Left lobe of liver (tissue), 2 donors: ENCODE measurements at regions not wholly inside any gene's neighbourhood (a gene's known extent, or its start where the extent isn't known, plus 50 kb on each side); places are given as distances from the start of the nearest gene placed in this dataset.
A peak's percentile ranks its signal among the peaks of the same experiment; 100 is the strongest.

Experiments used
- ATAC-seq: fragments of 200-7000 bp; cut with Tn5 transposase; one replicate; pipeline ENCODE4 v1.9.1; 2020; ENCODE audit warnings: mild to moderate bottlenecking, moderate library complexity
- DNase-seq: peaks from one replicate; pipeline ENCODE4 v3.0.0-alpha.2; 2020; ENCODE audit warnings: low spot score
- donor health status: DM: no; HTN: no; CAD: no; lungs with moderate emphysema.
- donor health status: DM: no; HTN: yes; CAD: no.

GRCh38 chr3:66133050-66133757 is 87.6 kb upstream of the SLC25A26 start:
- no peak for DNase-seq
- no peak for ATAC-seq

GRCh38 chr3:66128623-66129022 is 89.9 kb upstream of the MAGI1 start:
- ATAC-seq (no peak), DNase-seq (no peak)

- no peak for DNase-seq
- ATAC-seq = no peak
Measured at GRCh38 chr3:66121318-66121717, 82.6 kb upstream of the MAGI1 start.

- DNase-seq (no peak), ATAC-seq (peak; percentile 37)
Measured at GRCh38 chr3:66115858-66116654, 77.3 kb upstream of the MAGI1 start.

- ATAC-seq (no peak), DNase-seq (no peak)
Measured at GRCh38 chr3:66113542-66113941, 74.8 kb upstream of the MAGI1 start.

GRCh38 chr3:66110840-66111239 is 72.1 kb upstream of the MAGI1 start:
- DNase-seq = no peak

GRCh38 chr3:66107855-66108254 is 69.1 kb upstream of the MAGI1 start:
- ATAC-seq = no peak
- DNase-seq = no peak

More at GRCh38 chr3:66110840-66111239, 72.1 kb upstream of the MAGI1 start:
- ATAC-seq = peak; percentile 19

- ATAC-seq (no peak), DNase-seq (no peak)
Measured at GRCh38 chr3:66106788-66107187, 68.1 kb upstream of the MAGI1 start.

GRCh38 chr3:66104535-66104934 is 65.8 kb upstream of the MAGI1 start:
- ATAC-seq = no peak
- DNase-seq = no peak

- ATAC-seq (no peak), DNase-seq (no peak)
Measured at GRCh38 chr3:66103729-66104128, 65.0 kb upstream of the MAGI1 start.

- no peak for DNase-seq
- no peak for ATAC-seq
Measured at GRCh38 chr3:66101901-66102300, 63.2 kb upstream of the MAGI1 start.

- ATAC-seq (no peak), DNase-seq (no peak)
Measured at GRCh38 chr3:66099541-66100065, 60.9 kb upstream of the MAGI1 start.

GRCh38 chr3:66098436-66098835 is 59.7 kb upstream of the MAGI1 start:
- no peak for DNase-seq
- ATAC-seq = no peak

- DNase-seq = no peak
- no peak for ATAC-seq
Measured at GRCh38 chr3:66097647-66098046, 58.9 kb upstream of the MAGI1 start.

- no peak for DNase-seq
- ATAC-seq = no peak
Measured at GRCh38 chr3:66095295-66096001, 56.7 kb upstream of the MAGI1 start.

- DNase-seq (no peak), ATAC-seq (no peak)
Measured at GRCh38 chr3:66093981-66094380, 55.3 kb upstream of the MAGI1 start.

GRCh38 chr3:66092175-66092995 is 53.7 kb upstream of the MAGI1 start:
- DNase-seq (no peak), ATAC-seq (no peak)
